K562 (cell line): ENCODE measurements at regions not wholly inside any gene's neighbourhood (a gene's known extent, or its start where the extent isn't known, plus 50 kb on each side); places are given as distances from the start of the nearest gene placed in this dataset.

Source experiments
- ATAC-seq: fragments of 200-7000 bp; cut with Tn5 transposase; 3 replicates; pipeline ENCODE4 v1.9.1; 2020; ENCODE audit warnings: moderate library complexity
- BruUV-seq: library from RNA; stranded (reverse); fragments of 400-500 nt; replicated peaks from 2 replicates; lab custom pipeline; 2021; lab: Mats Ljungman, UMichigan
- CTCF ChIA-PET: fragments of 300-600 bp; formaldehyde crosslinking; extraction: SDS; loops from one replicate; lab custom pipeline; 2021; ENCODE audit warnings: low intra/inter-chr PET ratio; lab: Yijun Ruan, JAX
- POLR2A ChIA-PET: fragments of 300-600, 350-650 bp; sonication (Branson Sonifier 250); formaldehyde crosslinking; extraction: SDS; loops from one replicate; lab custom pipeline; 2021; ENCODE audit warnings: antibody characterized with exemption, inconsistent platforms; lab: Yijun Ruan, JAX
- DNase-seq, 4 experiments: peaks; one replicate each; pipeline versions ENCODE4 v3.0.0 to v3.0.0-alpha.2; 2011 to 2018; ENCODE audit warnings: low spot score in 3 of 4, mixed read lengths in 3 of 4; ENCODE audit errors: extremely low read depth in 1 of 4
- FAIRE-seq: peaks from 2 replicates; lab custom pipeline; 2011; peaks lifted over from hg19 to GRCh38; lab: Jason Lieb, UNC
- H2AFZ ChIP-seq: 2 replicates; pipeline ENCODE4 v1.6.0; 2011; ENCODE audit warnings: low read depth, low read length, control low read depth, inconsistent platforms
- H3K27ac ChIP-seq: fragments of 200-600 bp; 3 replicates; pipeline ENCODE4 v1.8.0; 2011; ENCODE audit warnings: low read depth, mild to moderate bottlenecking, control low read depth, inconsistent platforms, low read length, moderate library complexity, mixed read lengths; ENCODE audit errors: extremely low read depth
- H3K27me3 ChIP-seq, 2 experiments: fragments of 300-600 bp in 1 of 2; 2 replicates in 1 of 2; 3 replicates in 1 of 2; pipeline versions ENCODE4 v1.6.0 to v1.8.0; 2011; ENCODE audit warnings: inconsistent platforms in 2 of 2, low read length in 2 of 2, mild to moderate bottlenecking in 1 of 2, mixed read lengths in 1 of 2, moderate library complexity in 1 of 2; ENCODE audit not compliant: control insufficient read depth in 2 of 2, insufficient read depth in 2 of 2
- H3K36me3 ChIP-seq: fragments of 300-600 bp; 3 replicates; pipeline ENCODE4 v1.8.0; 2011; ENCODE audit warnings: mild to moderate bottlenecking, low read length, inconsistent platforms; ENCODE audit not compliant: control insufficient read depth, insufficient read depth
- H3K4me1 ChIP-seq, 2 experiments: fragments of 200-600 bp in 1 of 2; replicated peaks in 1 of 2; 2 replicates in 1 of 2; 3 replicates in 1 of 2; pipeline versions ENCODE4 v1.5.1 to v1.8.0; 2011; ENCODE audit warnings: inconsistent platforms in 2 of 2, low read length in 2 of 2, mild to moderate bottlenecking in 1 of 2, mixed read lengths in 1 of 2, moderate library complexity in 1 of 2; ENCODE audit not compliant: control insufficient read depth in 2 of 2, insufficient read depth in 2 of 2
- H3K4me2 ChIP-seq: 2 replicates; pipeline ENCODE4 v1.6.1; 2011; ENCODE audit warnings: low read length, control low read depth, inconsistent platforms, mixed read lengths; ENCODE audit not compliant: insufficient read depth
- H3K4me3 ChIP-seq: fragments of 200-600 bp; sonication (generic), shearing (Covaris generic); 2 replicates; pipeline ENCODE4 v1.5.1; 2016; ENCODE audit warnings: control low read depth, inconsistent platforms
- H3K79me2 ChIP-seq: fragments of 200-600 bp; 3 replicates; pipeline ENCODE4 v1.8.0; 2011; ENCODE audit warnings: low read length, inconsistent platforms; ENCODE audit not compliant: control insufficient read depth, insufficient read depth
- H3K9ac ChIP-seq, 2 experiments: 2 replicates each; pipeline versions ENCODE4 v1.6.0 to v1.6.1; 2011; ENCODE audit warnings: low read depth in 2 of 2, low read length in 2 of 2, control low read depth in 1 of 2, inconsistent platforms in 1 of 2, mild to moderate bottlenecking in 1 of 2, mixed read lengths in 1 of 2; ENCODE audit not compliant: insufficient read depth in 1 of 2
- H3K9me1 ChIP-seq: one replicate; pipeline ENCODE4 v1.6.0; 2011; ENCODE audit warnings: inconsistent platforms, mild to moderate bottlenecking, low read length, moderate library complexity; ENCODE audit not compliant: control insufficient read depth, insufficient read depth
- H3K9me3 ChIP-seq: replicated peaks from 2 replicates; pipeline ENCODE4 v1.5.1; 2011; ENCODE audit warnings: low read depth, low read length, inconsistent platforms; ENCODE audit not compliant: control insufficient read depth, insufficient read depth
- H4K20me1 ChIP-seq: replicated peaks from 2 replicates; pipeline ENCODE4 v1.6.1; 2011; ENCODE audit warnings: low read length, inconsistent platforms, mixed read lengths; ENCODE audit not compliant: control insufficient read depth, insufficient read depth
- CHD2 ChIP-seq: IDR thresholded peaks from 2 replicates; pipeline ENCODE4 v1.6.1; 2011; ENCODE audit warnings: low read depth, low read length
- DNMT1 ChIP-seq: fragments of 450-650 bp; IDR thresholded peaks from 2 replicates; pipeline ENCODE4 v1.6.1; 2016; ENCODE audit warnings: antibody characterized with exemption, mild to moderate bottlenecking
- ETV6 ChIP-seq, 3 experiments: fragments of 150-350 bp in 1 of 3; sonication (generic) in 1 of 3; formaldehyde crosslinking in 1 of 3; IDR thresholded peaks; 2 replicates each; pipeline versions ENCODE4 v1.6.1 to v1.8.0; 2014 to 2022; ENCODE audit warnings: borderline replicate concordance in 2 of 3, low read depth in 2 of 3, antibody characterized with exemption in 1 of 3, low read length in 1 of 3, mild to moderate bottlenecking in 1 of 3, missing genetic modification reagents in 1 of 3
- HSF4 ChIP-seq: fragments of 250-450 bp; sonication (Bioruptor Pico); IDR thresholded peaks from 2 replicates; pipeline ENCODE4 v2.1.2; 2022; ENCODE audit warnings: mild to moderate bottlenecking, moderate library complexity, borderline replicate concordance
- MECOM ChIP-seq: fragments of 250-450 bp; sonication (Bioruptor Pico); IDR thresholded peaks from 2 replicates; pipeline ENCODE4 v1.8.0; 2022; ENCODE audit warnings: inconsistent platforms
- NCOA4 ChIP-seq: fragments of 450-650 bp; IDR thresholded peaks from 2 replicates; pipeline ENCODE4 v1.6.1; 2018; ENCODE audit warnings: mild to moderate bottlenecking; ENCODE audit not compliant: partially characterized antibody
- NR2C2 ChIP-seq, 2 experiments: fragments of 200-800 bp in 1 of 2; sonication (Bioruptor generic) in 1 of 2; sonication (generic) in 1 of 2; formaldehyde crosslinking in 1 of 2; IDR thresholded peaks; 2 replicates each; pipeline versions ENCODE4 v1.6.1 to v1.8.0; 2016 to 2022; ENCODE audit warnings: mild to moderate bottlenecking in 1 of 2, missing compliant biosample characterization in 1 of 2, missing genetic modification characterization in 1 of 2, missing genetic modification reagents in 1 of 2
- RNF2 ChIP-seq: sonication (generic); IDR thresholded peaks from 2 replicates; pipeline ENCODE4 v1.6.1; 2016
- SETDB1 ChIP-seq: IDR thresholded peaks from one replicate; pipeline ENCODE4 v1.6.1; 2012; ENCODE audit warnings: low read length, control low read depth, inconsistent platforms
- SRF ChIP-seq, 2 experiments: fragments of 250-450, 450-650 bp in 1 of 2; sonication (Bioruptor Pico) in 1 of 2; sonication (generic) in 1 of 2; formaldehyde crosslinking; IDR thresholded peaks; 2 replicates each; pipeline versions ENCODE4 v1.5.0 to v1.5.1; 2020 to 2022; ENCODE audit warnings: mild to moderate bottlenecking in 1 of 2, missing genetic modification reagents in 1 of 2
- TBP ChIP-seq: optimal IDR thresholded peaks from 2 replicates; pipeline ENCODE3; 2011; ENCODE audit warnings: low read depth, low read length, improper control_type of control experiment
- ZNF146 ChIP-seq: IDR thresholded peaks from one replicate; pipeline ENCODE4 v1.6.1; 2018; ENCODE audit warnings: missing compliant biosample characterization; ENCODE audit not compliant: unreplicated experiment
- ZNF311 ChIP-seq: fragments of 250-450 bp; sonication (Bioruptor Pico); IDR thresholded peaks from 2 replicates; pipeline ENCODE4 v1.4.0; 2020; ENCODE audit warnings: mild to moderate bottlenecking, moderate library complexity
- ZNF324 ChIP-seq: fragments of 250-450 bp; sonication (Bioruptor Pico); IDR thresholded peaks from 2 replicates; pipeline ENCODE4 v1.4.0; 2020; ENCODE audit warnings: mild to moderate bottlenecking
- WGBS: fragments of 100-300 bp; shearing (Covaris generic); methylation state at CpG from one replicate; pipeline ENCODE4 v1.1.6; 2016; ENCODE audit warnings: low coverage, mixed read lengths; ENCODE audit not compliant: insufficient coverage; ENCODE audit errors: missing lambda C conversion rate; 5-methylcytosine and 5-hydroxymethylcytosine counted together
- in situ Hi-C: fragments of 300-500 bp; cut with MboI; formaldehyde crosslinking; loops from 4 replicates; pipeline ENCODE4 v1.15.0; 2018; ENCODE audit warnings: inconsistent platforms, mixed read lengths
- intact Hi-C: fragments of 100-400 bp; cut with micrococcal nuclease; formaldehyde crosslinking; loops from 2 replicates; pipeline ENCODE4 v1.14.2; 2022
- TF ChIP-seq, protein P1 (sequence below): fragments of 450-650 bp; formaldehyde crosslinking; conservative IDR thresholded peaks from 2 replicates; pipeline ENCODE4 v1.4.0; 2022; ENCODE audit warnings: mild to moderate bottlenecking, missing genetic modification characterization
- TF ChIP-seq, protein P2 (sequence below): IDR thresholded peaks from 2 replicates; pipeline ENCODE4 v1.6.1; 2011; ENCODE audit warnings: borderline replicate concordance, low read depth, mild to moderate bottlenecking, moderate library complexity, low read length; ENCODE audit not compliant: insufficient read depth, poor library complexity, severe bottlenecking

DNA sequence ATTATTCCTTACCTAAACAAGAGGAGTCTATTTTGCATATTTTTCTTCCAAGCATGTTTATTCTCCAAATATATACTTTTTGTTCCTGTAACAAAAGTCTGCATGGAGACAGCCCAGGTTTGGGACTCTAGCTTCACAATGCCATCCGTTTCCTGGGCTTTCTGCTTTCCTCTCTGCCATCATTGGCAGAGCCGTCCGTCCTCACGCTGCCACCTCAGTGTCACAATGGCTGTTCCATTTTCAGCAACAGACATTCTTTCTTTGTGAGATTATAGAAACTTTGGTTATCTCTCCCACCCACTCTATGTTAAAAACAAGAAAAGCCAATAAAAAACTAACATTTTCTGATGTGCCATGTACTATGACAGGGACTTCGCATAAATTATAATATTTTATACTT lies 825.2 kb downstream of the REEP3 start (continued):
- TF ChIP-seq, protein P1, sequence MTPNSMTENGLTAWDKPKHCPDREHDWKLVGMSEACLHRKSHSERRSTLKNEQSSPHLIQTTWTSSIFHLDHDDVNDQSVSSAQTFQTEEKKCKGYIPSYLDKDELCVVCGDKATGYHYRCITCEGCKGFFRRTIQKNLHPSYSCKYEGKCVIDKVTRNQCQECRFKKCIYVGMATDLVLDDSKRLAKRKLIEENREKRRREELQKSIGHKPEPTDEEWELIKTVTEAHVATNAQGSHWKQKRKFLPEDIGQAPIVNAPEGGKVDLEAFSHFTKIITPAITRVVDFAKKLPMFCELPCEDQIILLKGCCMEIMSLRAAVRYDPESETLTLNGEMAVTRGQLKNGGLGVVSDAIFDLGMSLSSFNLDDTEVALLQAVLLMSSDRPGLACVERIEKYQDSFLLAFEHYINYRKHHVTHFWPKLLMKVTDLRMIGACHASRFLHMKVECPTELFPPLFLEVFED (CRISPR knock-in tag) = no peak

- Histone ChIP-seq H2AFZ (no peak overlapping the region), H3K9me1 (no peaks in the 10 kb centered on the region), H3K4me2 (no peak overlapping the region), H4K20me1 (no peaks in the 10 kb centered on the region), H3K79me2 (no peaks in the 10 kb centered on the region), H3K9ac (no peak overlapping the region), H3K9me3 (no peaks in the 10 kb centered on the region; the same call in 1 of the 2 replicates), H3K27me3 (no peaks in the 10 kb centered on the region), H3K36me3 (no peaks in the 10 kb centered on the region), H3K4me3 (no peak overlapping the region), H3K4me1 (no peaks in the 10 kb centered on the region), H3K27ac (no peak overlapping the region)
- intact Hi-C loops = no loop called here
- DNase-seq (no peak), ATAC-seq (no peak), FAIRE-seq (no peak)
- WGBS = 2% methylated on average over 3 of the region's 3 CpGs
- POLR2A ChIA-PET = no interaction called here
- no TSS peak for BruUV-seq
- in situ Hi-C loops = no loop called here
- CTCF ChIA-PET = no interaction called here
- TF ChIP-seq NCOA4 (no peak), MECOM (CRISPR knock-in tag) (no peak), SETDB1 (no peak), RNF2 (no peak), DNMT1 (no peak), ETV6 (IDR thresholded peaks at IDR 0.05; ENCODE audit: borderline replicate concordance in 1 of 2, low read depth in 2 of 2, low read length in 1 of 2) (no peak), ETV6 (CRISPR knock-in tag; IDR thresholded peaks at IDR 0.05; ENCODE audit: borderline replicate concordance) (no peak), SRF (CRISPR knock-in tag; IDR thresholded peaks at IDR 0.05) (no peak), TBP (no peak), NR2C2 (CRISPR knock-in tag; IDR thresholded peaks at IDR 0.05) (no peak), NR2C2 (tag; IDR thresholded peaks at IDR 0.05) (no peak), ZNF311 (CRISPR knock-in tag) (no peak), ZNF146 (CRISPR knock-in tag) (no peak), CHD2 (no peak), ZNF324 (CRISPR knock-in tag) (no peak), HSF4 (CRISPR knock-in tag) (no peak)
- TF ChIP-seq, protein P2, sequence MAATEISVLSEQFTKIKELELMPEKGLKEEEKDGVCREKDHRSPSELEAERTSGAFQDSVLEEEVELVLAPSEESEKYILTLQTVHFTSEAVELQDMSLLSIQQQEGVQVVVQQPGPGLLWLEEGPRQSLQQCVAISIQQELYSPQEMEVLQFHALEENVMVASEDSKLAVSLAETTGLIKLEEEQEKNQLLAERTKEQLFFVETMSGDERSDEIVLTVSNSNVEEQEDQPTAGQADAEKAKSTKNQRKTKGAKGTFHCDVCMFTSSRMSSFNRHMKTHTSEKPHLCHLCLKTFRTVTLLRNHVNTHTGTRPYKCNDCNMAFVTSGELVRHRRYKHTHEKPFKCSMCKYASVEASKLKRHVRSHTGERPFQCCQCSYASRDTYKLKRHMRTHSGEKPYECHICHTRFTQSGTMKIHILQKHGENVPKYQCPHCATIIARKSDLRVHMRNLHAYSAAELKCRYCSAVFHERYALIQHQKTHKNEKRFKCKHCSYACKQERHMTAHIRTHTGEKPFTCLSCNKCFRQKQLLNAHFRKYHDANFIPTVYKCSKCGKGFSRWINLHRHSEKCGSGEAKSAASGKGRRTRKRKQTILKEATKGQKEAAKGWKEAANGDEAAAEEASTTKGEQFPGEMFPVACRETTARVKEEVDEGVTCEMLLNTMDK = no peak
These were observed 829.5 kb downstream of the REEP3 start for GRCh38 chr10:64350665-64351064.
